A172 (cell line): ENCODE measurements at regions not wholly inside any gene's neighbourhood (a gene's known extent, or its start where the extent isn't known, plus 50 kb on each side); places are given as distances from the start of the nearest gene placed in this dataset.
A peak's percentile ranks its signal among the peaks of the same experiment; 100 is the strongest.
"Not testable (repeated sequence)": the region's sequence is repeated elsewhere in the genome, so short reads cannot be mapped to it uniquely, and the experiment has no call there.

Source experiments
- DNase-seq: peaks from one replicate; pipeline ENCODE4 v3.0.0-alpha.2; 2015; ENCODE audit warnings: low spot score

- peak; percentile 33 for DNase-seq
Measured at GRCh38 chr1:187516874-187517273, 688.1 kb downstream of the PLA2G4A start.

- DNase-seq = no peak
Measured at GRCh38 chr1:187517546-187517945, 688.8 kb downstream of the PLA2G4A start.

GRCh38 chr1:187527346-187527745 is 698.6 kb downstream of the PLA2G4A start:
- peak; percentile 52 for DNase-seq

GRCh38 chr1:187537936-187538335 is 709.2 kb downstream of the PLA2G4A start:
- DNase-seq = no peak

GRCh38 chr1:187549540-187549939 is 720.8 kb downstream of the PLA2G4A start:
- DNase-seq = no peak

GRCh38 chr1:187551061-187551460 is 722.3 kb downstream of the PLA2G4A start:
- DNase-seq = no peak

GRCh38 chr1:187563191-187563590 is 734.4 kb downstream of the PLA2G4A start:
- no peak for DNase-seq

GRCh38 chr1:187566354-187566753 is 737.6 kb downstream of the PLA2G4A start:
- DNase-seq = no peak

- DNase-seq = no peak
Measured at GRCh38 chr1:187568067-187568466, 739.3 kb downstream of the PLA2G4A start.

- no peak for DNase-seq
Measured at GRCh38 chr1:187570166-187570565, 741.4 kb downstream of the PLA2G4A start.

GRCh38 chr1:187577610-187578009 is 748.9 kb downstream of the PLA2G4A start:
- no peak for DNase-seq

- peak; percentile 18 for DNase-seq
Measured at GRCh38 chr1:187588917-187589316, 760.2 kb downstream of the PLA2G4A start.

- DNase-seq = no peak
Measured at GRCh38 chr1:187605736-187606135, 777.0 kb downstream of the PLA2G4A start.

GRCh38 chr1:187615853-187616735 is 787.3 kb downstream of the PLA2G4A start:
- DNase-seq = not testable (repeated sequence)

- not testable (repeated sequence) for DNase-seq
Measured at GRCh38 chr1:187616830-187617229, 788.1 kb downstream of the PLA2G4A start.

- DNase-seq = no peak
Measured at GRCh38 chr1:187617776-187618175, 789.0 kb downstream of the PLA2G4A start.

GRCh38 chr1:187619175-187619574 is 790.4 kb downstream of the PLA2G4A start:
- DNase-seq = no peak

- peak; percentile 57 for DNase-seq
Measured at GRCh38 chr1:187621951-187622350, 793.2 kb downstream of the PLA2G4A start.

- DNase-seq = no peak
Measured at GRCh38 chr1:187622545-187622944, 793.8 kb downstream of the PLA2G4A start.

- no peak for DNase-seq
Measured at GRCh38 chr1:187624812-187625545, 796.2 kb downstream of the PLA2G4A start.

GRCh38 chr1:187626056-187626455 is 797.3 kb downstream of the PLA2G4A start:
- DNase-seq = peak; percentile 75

- no peak for DNase-seq
Measured at GRCh38 chr1:187627516-187627915, 798.8 kb downstream of the PLA2G4A start.

GRCh38 chr1:187629075-187629474 is 800.3 kb downstream of the PLA2G4A start:
- no peak for DNase-seq
